ENCODE measurements at regions not wholly inside any gene's neighbourhood (a gene's known extent, or its start where the extent isn't known, plus 50 kb on each side); places are given as distances from the start of the nearest gene placed in this dataset.

GRCh38 chr1:30144831-30145230, 578.6 kb downstream of the MATN1 start:
- no peak for TF ChIP-seq POLR2AphosphoS5 (IDR thresholded peaks at IDR 0.05)
- no peak for TF ChIP-seq TAF1 (IDR thresholded peaks at IDR 0.05; ENCODE audit: low read depth)
- TF ChIP-seq CTCF (IDR thresholded peaks at IDR 0.05; ENCODE audit: poor library complexity, severe bottlenecking), result no peak
- TF ChIP-seq EZH2 (IDR thresholded peaks at IDR 0.05; ENCODE audit: borderline replicate concordance, insufficient read depth, low read length, poor library complexity, severe bottlenecking), result no peak
- no peak for TF ChIP-seq EP300 (conservative IDR thresholded peaks at IDR 0.05; ENCODE audit: poor library complexity, severe bottlenecking)
- no peak for TF ChIP-seq SMC3 (conservative IDR thresholded peaks at IDR 0.05; ENCODE audit: poor library complexity)
- no peak for TF ChIP-seq RAD21 (conservative IDR thresholded peaks at IDR 0.05)
- TF ChIP-seq REST (IDR thresholded peaks at IDR 0.05; ENCODE audit: borderline replicate concordance), result no peak
- no peak for TF ChIP-seq MXI1 (conservative IDR thresholded peaks at IDR 0.05; ENCODE audit: poor library complexity, severe bottlenecking)

Measured in neural cell (in vitro differentiated cells).